Type B pancreatic cell (in vitro differentiated cells): ENCODE measurements at regions not wholly inside any gene's neighbourhood (a gene's known extent, or its start where the extent isn't known, plus 50 kb on each side); places are given as distances from the start of the nearest gene placed in this dataset.
"Not testable (repeated sequence)": the region's sequence is repeated elsewhere in the genome, so short reads cannot be mapped to it uniquely, and the experiment has no call there.

Source experiments
- DNase-seq: peaks from one replicate; pipeline ENCODE4 v3.0.0; 2021; ENCODE audit warnings: mixed read lengths; ENCODE audit not compliant: unreplicated experiment; ENCODE audit errors: extremely low spot score
- H3K27ac Mint-ChIP-seq: 2 replicates; pipeline ENCODE4 v1.8.0; 2021; ENCODE audit warnings: mild to moderate bottlenecking, mixed read lengths
- H3K27me3 Mint-ChIP-seq: 2 replicates; pipeline ENCODE4 v1.8.0; 2021; ENCODE audit warnings: mixed read lengths
- H3K36me3 Mint-ChIP-seq: 2 replicates; pipeline ENCODE4 v1.8.0; 2021; ENCODE audit warnings: mixed read lengths
- H3K4me1 Mint-ChIP-seq: one replicate; pipeline ENCODE4 v1.8.0; 2021; ENCODE audit warnings: mixed read lengths; ENCODE audit not compliant: unreplicated experiment
- H3K4me3 Mint-ChIP-seq: 2 replicates; pipeline ENCODE4 v1.8.0; 2021; ENCODE audit warnings: mild to moderate bottlenecking, mixed read lengths
- H3K9me3 Mint-ChIP-seq: 2 replicates; pipeline ENCODE4 v1.8.0; 2021; ENCODE audit warnings: mixed read lengths
- CTCF ChIP-seq: fragments of 200-600 bp; sonication (generic); conservative IDR thresholded peaks from 2 replicates; pipeline ENCODE4 v1.5.0; 2021; ENCODE audit warnings: antibody characterized with exemption, mild to moderate bottlenecking

- no peak for DNase-seq
Observed at GRCh38 chr7:20479706-20480105, 135.8 kb upstream of the ABCB5 start.

GRCh38 chr7:20482071-20482470 lies 133.4 kb upstream of the ABCB5 start:
- no peak for TF ChIP-seq CTCF
- H3K27me3 Mint-ChIP-seq: no peaks in the 10 kb centered on the region
- no peaks in the 10 kb centered on the region for H3K36me3 Mint-ChIP-seq
- peak overlapping the region; percentile 15 for H3K27ac Mint-ChIP-seq
- no peaks in the 10 kb centered on the region for H3K9me3 Mint-ChIP-seq
- DNase-seq: no peak
- H3K4me3 Mint-ChIP-seq: no peak overlapping the region
- no peaks in the 10 kb centered on the region for H3K4me1 Mint-ChIP-seq

More at GRCh38 chr7:20479706-20480105, 135.8 kb upstream of the ABCB5 start:
- Mint-ChIP-seq H3K27me3 (no peaks in the 10 kb centered on the region), H3K4me1 (no peaks in the 10 kb centered on the region), H3K9me3 (no peaks in the 10 kb centered on the region), H3K4me3 (no peak overlapping the region), H3K36me3 (no peaks in the 10 kb centered on the region), H3K27ac (no peak overlapping the region)
- TF ChIP-seq CTCF: no peak

- no peaks in the 10 kb centered on the region for H3K27me3 Mint-ChIP-seq
- peaks cover 9% of the 10 kb centered on the region for H3K9me3 Mint-ChIP-seq
- no peaks in the 10 kb centered on the region for H3K36me3 Mint-ChIP-seq
- H3K4me3 Mint-ChIP-seq: no peak overlapping the region
- no peaks in the 10 kb centered on the region for H3K4me1 Mint-ChIP-seq
- TF ChIP-seq CTCF: no peak
- no peak for DNase-seq
- H3K27ac Mint-ChIP-seq: no peak overlapping the region
Observed at GRCh38 chr7:20484356-20484755, 131.1 kb upstream of the ABCB5 start.

DNA sequence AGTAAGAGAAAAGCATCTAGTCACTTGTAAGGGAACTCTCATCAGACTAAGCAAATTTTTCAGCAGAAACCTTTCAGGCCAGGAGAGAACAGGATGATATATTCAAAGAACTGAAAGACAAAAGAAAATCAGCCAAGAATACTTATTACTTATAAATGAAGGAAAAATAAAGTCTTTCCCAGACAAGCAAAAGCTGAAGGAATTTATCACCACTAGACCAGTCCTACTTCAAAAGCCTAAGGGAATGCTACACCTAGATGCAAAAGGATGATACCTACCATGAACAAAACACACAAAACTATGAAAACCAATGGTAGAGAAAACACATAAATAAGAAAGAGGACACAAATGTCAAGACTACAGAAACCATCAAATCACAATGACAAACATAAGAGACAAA lies 126.6 kb upstream of the ABCB5 start:
- no peak overlapping the region for H3K4me3 Mint-ChIP-seq
- no peak for TF ChIP-seq CTCF
- H3K27ac Mint-ChIP-seq: no peak overlapping the region
- no peaks in the 10 kb centered on the region for H3K36me3 Mint-ChIP-seq
- H3K9me3 Mint-ChIP-seq: peaks cover 9% of the 10 kb centered on the region
- no peaks in the 10 kb centered on the region for H3K4me1 Mint-ChIP-seq
- DNase-seq: no peak
- H3K27me3 Mint-ChIP-seq: no peaks in the 10 kb centered on the region

DNA sequence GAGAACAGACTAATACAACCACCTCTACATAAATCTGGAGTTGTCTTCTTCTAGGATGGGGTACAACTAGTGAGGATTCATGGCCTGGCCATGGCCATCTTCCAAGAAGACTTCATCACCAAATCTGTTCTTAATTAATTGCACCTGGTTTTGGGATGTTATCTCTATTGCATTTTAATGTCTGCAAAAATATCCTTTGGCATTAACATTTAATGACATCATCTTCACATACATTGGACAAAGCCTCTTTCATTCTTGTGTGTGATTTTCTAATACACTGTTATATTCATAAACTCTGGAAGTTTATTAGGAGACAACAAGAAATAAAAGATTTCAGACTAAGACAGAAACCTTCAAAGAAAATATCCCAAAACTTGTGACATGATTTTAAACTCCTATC lies 124.2 kb upstream of the ABCB5 start:
- Mint-ChIP-seq H3K4me3 (no peak overlapping the region), H3K36me3 (no peaks in the 10 kb centered on the region), H3K4me1 (no peaks in the 10 kb centered on the region), H3K27me3 (no peaks in the 10 kb centered on the region), H3K9me3 (peaks cover 9% of the 10 kb centered on the region), H3K27ac (no peak overlapping the region)
- no peak for DNase-seq
- TF ChIP-seq CTCF: no peak

GRCh38 chr7:20494566-20494965 lies 120.9 kb upstream of the ABCB5 start:
- DNase-seq: no peak
- Mint-ChIP-seq H3K4me1 (no peaks in the 10 kb centered on the region), H3K27me3 (no peaks in the 10 kb centered on the region), H3K27ac (no peak overlapping the region), H3K4me3 (no peak overlapping the region), H3K9me3 (no peaks in the 10 kb centered on the region), H3K36me3 (no peaks in the 10 kb centered on the region)
- TF ChIP-seq CTCF: no peak

GRCh38 chr7:20501473-20501872 lies 114.0 kb upstream of the ABCB5 start:
- not testable (repeated sequence) for H3K27me3 Mint-ChIP-seq, H3K9me3 Mint-ChIP-seq, DNase-seq, H3K36me3 Mint-ChIP-seq, H3K4me1 Mint-ChIP-seq, H3K27ac Mint-ChIP-seq, H3K4me3 Mint-ChIP-seq
